ENCODE measurements at regions not wholly inside any gene's neighbourhood (a gene's known extent, or its start where the extent isn't known, plus 50 kb on each side); places are given as distances from the start of the nearest gene placed in this dataset.

DNA sequence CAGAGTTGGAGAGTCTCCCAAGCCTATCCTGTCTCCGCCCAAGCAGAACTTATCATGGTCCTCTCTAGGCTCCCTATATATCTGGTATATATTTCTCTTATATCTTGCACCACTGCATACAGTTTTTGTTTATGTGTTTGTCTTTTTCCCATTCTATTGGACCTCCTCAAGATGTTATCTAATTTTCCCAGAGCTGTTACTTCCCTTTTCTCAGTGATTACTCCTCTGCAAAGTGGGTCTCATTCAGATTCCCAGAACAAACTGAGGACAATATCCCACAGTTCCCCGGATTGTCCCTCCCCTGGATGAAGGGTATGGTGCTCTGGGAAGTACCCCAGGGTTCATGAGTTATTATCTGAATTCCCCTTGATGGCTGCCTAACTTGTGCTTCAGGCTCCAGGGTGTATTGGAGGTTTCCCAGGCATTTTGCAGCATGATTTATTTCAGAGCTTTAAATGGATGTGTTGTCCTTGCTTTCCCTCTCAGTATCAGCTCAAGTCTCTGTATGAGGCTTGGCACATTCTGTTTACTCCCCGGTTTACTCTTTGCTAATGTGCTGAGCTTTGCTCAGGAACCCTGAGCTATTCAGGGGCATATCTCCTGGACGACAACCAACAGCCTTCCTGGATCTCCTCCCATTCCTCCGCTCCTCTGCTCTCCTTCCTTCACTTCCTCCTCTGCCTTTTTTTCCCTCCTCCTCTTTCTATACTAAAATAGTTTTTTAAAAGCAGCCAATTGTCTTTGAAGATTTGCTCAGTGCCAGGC lies 329.3 kb downstream of the SPRY2 start (continued):
- TF ChIP-seq, protein P1, sequence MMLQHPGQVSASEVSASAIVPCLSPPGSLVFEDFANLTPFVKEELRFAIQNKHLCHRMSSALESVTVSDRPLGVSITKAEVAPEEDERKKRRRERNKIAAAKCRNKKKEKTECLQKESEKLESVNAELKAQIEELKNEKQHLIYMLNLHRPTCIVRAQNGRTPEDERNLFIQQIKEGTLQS (IDR thresholded peaks at IDR 0.05; ENCODE audit: borderline replicate concordance, extremely low read depth, low read depth, low read length), result no peak

DNA sequence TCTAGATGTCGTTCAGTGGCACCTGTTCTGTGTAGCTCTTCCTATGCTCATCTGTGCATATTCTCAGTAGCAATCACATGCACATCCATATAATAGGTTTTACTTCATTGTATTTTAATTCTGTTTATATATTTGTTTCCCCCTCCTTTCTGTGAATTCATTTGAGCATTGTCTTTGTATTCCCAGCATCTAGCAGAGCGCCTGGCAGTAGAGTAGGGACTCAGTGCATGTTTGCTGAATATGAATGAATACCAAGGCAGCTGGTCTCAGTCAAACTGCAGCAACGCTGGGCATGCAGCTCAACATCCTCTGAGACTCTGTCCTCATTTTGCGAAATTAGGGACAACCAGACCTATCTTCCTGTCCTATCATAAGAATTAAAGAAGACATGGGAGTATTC lies 330.1 kb downstream of the SPRY2 start:
- ChIA-PET POLR2A (no interaction called here), CTCF (interaction anchor here (1.2 to 2.0 kb wide), 2 partner anchors 11 to 332 kb away, joined by 3 to 4 read pairs; no protein-coding TSS in a partner anchor), RAD21 (ENCODE audit: unreplicated experiment) (no interaction called here), SMC1A (ENCODE audit: uncharacterized antibody, unreplicated experiment) (interaction anchor here (1.2 to 1.4 kb wide), 2 partner anchors 25 to 326 kb away, joined by 3 to 4 read pairs; no protein-coding TSS in a partner anchor)
- H3K9ac ChIP-seq (ENCODE audit: control insufficient read depth, insufficient read depth, low read length), result no peak overlapping the region
- no TSS peak for BruUV-seq (replicated peaks)
- no peaks in the 10 kb centered on the region for H3K9me3 ChIP-seq (replicated peaks; ENCODE audit: control insufficient read depth, insufficient read depth, low read length)
- in situ Hi-C loops (cut with MboI) (no loop called here), intact Hi-C loops (cut with micrococcal nuclease; ENCODE audit: unreplicated experiment) (no loop called here)
- WGBS (ENCODE audit: insufficient coverage, insufficient replicate concordance, low lambda C conversion rate, missing lambda C conversion rate), result 12% methylated on average over 4 of the region's 4 CpGs
- TF ChIP-seq, protein P2, sequence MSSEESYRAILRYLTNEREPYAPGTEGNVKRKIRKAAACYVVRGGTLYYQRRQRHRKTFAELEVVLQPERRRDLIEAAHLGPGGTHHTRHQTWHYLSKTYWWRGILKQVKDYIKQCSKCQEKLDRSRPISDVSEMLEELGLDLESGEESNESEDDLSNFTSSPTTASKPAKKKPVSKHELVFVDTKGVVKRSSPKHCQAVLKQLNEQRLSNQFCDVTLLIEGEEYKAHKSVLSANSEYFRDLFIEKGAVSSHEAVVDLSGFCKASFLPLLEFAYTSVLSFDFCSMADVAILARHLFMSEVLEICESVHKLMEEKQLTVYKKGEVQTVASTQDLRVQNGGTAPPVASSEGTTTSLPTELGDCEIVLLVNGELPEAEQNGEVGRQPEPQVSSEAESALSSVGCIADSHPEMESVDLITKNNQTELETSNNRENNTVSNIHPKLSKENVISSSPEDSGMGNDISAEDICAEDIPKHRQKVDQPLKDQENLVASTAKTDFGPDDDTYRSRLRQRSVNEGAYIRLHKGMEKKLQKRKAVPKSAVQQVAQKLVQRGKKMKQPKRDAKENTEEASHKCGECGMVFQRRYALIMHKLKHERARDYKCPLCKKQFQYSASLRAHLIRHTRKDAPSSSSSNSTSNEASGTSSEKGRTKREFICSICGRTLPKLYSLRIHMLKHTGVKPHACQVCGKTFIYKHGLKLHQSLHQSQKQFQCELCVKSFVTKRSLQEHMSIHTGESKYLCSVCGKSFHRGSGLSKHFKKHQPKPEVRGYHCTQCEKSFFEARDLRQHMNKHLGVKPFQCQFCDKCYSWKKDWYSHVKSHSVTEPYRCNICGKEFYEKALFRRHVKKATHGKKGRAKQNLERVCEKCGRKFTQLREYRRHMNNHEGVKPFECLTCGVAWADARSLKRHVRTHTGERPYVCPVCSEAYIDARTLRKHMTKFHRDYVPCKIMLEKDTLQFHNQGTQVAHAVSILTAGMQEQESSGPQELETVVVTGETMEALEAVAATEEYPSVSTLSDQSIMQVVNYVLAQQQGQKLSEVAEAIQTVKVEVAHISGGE (CRISPR knock-in tag; IDR thresholded peaks at IDR 0.05), result no peak
- TF ChIP-seq RAD51 (IDR thresholded peaks at IDR 0.05) (no peak), SIN3A (IDR thresholded peaks at IDR 0.05; ENCODE audit: low read depth, low read length) (no peak), MYC (IDR thresholded peaks at IDR 0.05; ENCODE audit: insufficient read depth, insufficient read length, insufficient replicate concordance, low read length, severe bottlenecking) (no peak), ZSCAN29 (IDR thresholded peaks at IDR 0.05) (no peak), STAT1 (conservative IDR thresholded peaks at IDR 0.05) (no peak), SMAD1 (IDR thresholded peaks at IDR 0.05; ENCODE audit: low read depth, partially characterized antibody) (no peak)
- TF ChIP-seq, protein P3, sequence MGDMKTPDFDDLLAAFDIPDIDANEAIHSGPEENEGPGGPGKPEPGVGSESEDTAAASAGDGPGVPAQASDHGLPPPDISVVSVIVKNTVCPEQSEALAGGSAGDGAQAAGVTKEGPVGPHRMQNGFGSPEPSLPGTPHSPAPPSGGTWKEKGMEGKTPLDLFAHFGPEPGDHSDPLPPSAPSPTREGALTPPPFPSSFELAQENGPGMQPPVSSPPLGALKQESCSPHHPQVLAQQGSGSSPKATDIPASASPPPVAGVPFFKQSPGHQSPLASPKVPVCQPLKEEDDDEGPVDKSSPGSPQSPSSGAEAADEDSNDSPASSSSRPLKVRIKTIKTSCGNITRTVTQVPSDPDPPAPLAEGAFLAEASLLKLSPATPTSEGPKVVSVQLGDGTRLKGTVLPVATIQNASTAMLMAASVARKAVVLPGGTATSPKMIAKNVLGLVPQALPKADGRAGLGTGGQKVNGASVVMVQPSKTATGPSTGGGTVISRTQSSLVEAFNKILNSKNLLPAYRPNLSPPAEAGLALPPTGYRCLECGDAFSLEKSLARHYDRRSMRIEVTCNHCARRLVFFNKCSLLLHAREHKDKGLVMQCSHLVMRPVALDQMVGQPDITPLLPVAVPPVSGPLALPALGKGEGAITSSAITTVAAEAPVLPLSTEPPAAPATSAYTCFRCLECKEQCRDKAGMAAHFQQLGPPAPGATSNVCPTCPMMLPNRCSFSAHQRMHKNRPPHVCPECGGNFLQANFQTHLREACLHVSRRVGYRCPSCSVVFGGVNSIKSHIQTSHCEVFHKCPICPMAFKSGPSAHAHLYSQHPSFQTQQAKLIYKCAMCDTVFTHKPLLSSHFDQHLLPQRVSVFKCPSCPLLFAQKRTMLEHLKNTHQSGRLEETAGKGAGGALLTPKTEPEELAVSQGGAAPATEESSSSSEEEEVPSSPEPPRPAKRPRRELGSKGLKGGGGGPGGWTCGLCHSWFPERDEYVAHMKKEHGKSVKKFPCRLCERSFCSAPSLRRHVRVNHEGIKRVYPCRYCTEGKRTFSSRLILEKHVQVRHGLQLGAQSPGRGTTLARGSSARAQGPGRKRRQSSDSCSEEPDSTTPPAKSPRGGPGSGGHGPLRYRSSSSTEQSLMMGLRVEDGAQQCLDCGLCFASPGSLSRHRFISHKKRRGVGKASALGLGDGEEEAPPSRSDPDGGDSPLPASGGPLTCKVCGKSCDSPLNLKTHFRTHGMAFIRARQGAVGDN (IDR thresholded peaks at IDR 0.05), result no peak
- H3K79me2 ChIP-seq (ENCODE audit: control insufficient read depth, insufficient read depth, low read length), result no peaks in the 10 kb centered on the region
- H3K4me3 ChIP-seq, result no peak overlapping the region
- H3K4me1 ChIP-seq (ENCODE audit: control insufficient read depth, insufficient read depth, low read length), result no peaks in the 10 kb centered on the region
- no peak overlapping the region for H2AFZ ChIP-seq (ENCODE audit: control insufficient read depth, low read depth, low read length)
- H3K36me3 ChIP-seq (ENCODE audit: control insufficient read depth in 2 of 2, insufficient read depth in 2 of 2, low read length in 1 of 2), result no peaks in the 10 kb centered on the region
- H3K27me3 ChIP-seq (replicated peaks in 1 of 2; ENCODE audit: control insufficient read depth in 2 of 2, insufficient read depth in 2 of 2, low read length in 1 of 2), result no peaks in the 10 kb centered on the region
- H3K27ac ChIP-seq (ENCODE audit: control insufficient read depth, insufficient read depth), result no peak overlapping the region
- DNase-seq (ENCODE audit: low read depth, low spot score) (no peak), ATAC-seq (no peak), FAIRE-seq (no peak)
- no peak overlapping the region for H3K4me2 ChIP-seq (ENCODE audit: control insufficient read depth, insufficient read depth)
- no peaks in the 10 kb centered on the region for H4K20me1 ChIP-seq (ENCODE audit: control insufficient read depth, insufficient read depth)

All from GM12878 (cell line).